SU-DHL-6 (cell line): ENCODE measurements at regions not wholly inside any gene's neighbourhood (a gene's known extent, or its start where the extent isn't known, plus 50 kb on each side); places are given as distances from the start of the nearest gene placed in this dataset.

Experiments used
- CTCF ChIP-seq: fragments of 200-600 bp; sonication (generic); IDR thresholded peaks from one replicate; pipeline ENCODE4 v1.5.1; 2017; ENCODE audit warnings: antibody characterized with exemption, mild to moderate bottlenecking, low read length, moderate library complexity; ENCODE audit not compliant: insufficient read depth, poor library complexity, severe bottlenecking
- EZH2phosphoT487 ChIP-seq: fragments of 200-600 bp; sonication (generic), shearing (Covaris generic); conservative IDR thresholded peaks from 2 replicates; pipeline ENCODE4 v1.6.1; 2018; ENCODE audit warnings: mild to moderate bottlenecking, antibody characterized with exemption, low read length, moderate library complexity, mixed read lengths

GRCh38 chr2:236965841-236966096 is 119.9 kb upstream of the COPS8 start:
- TF ChIP-seq CTCF (no peak), EZH2phosphoT487 (no peak)
